Liver (tissue), 3 donors: ENCODE measurements at regions not wholly inside any gene's neighbourhood (a gene's known extent, or its start where the extent isn't known, plus 50 kb on each side); places are given as distances from the start of the nearest gene placed in this dataset.

ENCODE experiments used
- JUND ChIP-seq, 2 donors: IDR thresholded peaks; 2 replicates each; pipeline ENCODE4 v1.6.1; 2016; ENCODE audit warnings: antibody characterized with exemption in 2 of 2
- RAD21 ChIP-seq, 2 donors: IDR thresholded peaks; 2 replicates each; pipeline ENCODE4 v1.6.1; 2016; ENCODE audit warnings: antibody characterized with exemption in 2 of 2, mild to moderate bottlenecking in 2 of 2
- RXRA ChIP-seq, 2 donors: IDR thresholded peaks; 2 replicates each; pipeline ENCODE4 v1.6.1; 2017 to 2018; ENCODE audit warnings: antibody characterized with exemption in 2 of 2, mild to moderate bottlenecking in 1 of 2
- TAF1 ChIP-seq: conservative IDR thresholded peaks from 2 replicates; pipeline ENCODE4 v1.6.1; 2016; ENCODE audit warnings: antibody characterized with exemption, mild to moderate bottlenecking
- TF ChIP-seq, protein P1 (sequence below): fragments of 150-350 bp; IDR thresholded peaks from 2 replicates; pipeline ENCODE4 v1.5.1; 2017; ENCODE audit warnings: improper control_type of control experiment, low read depth, low read length; ENCODE audit not compliant: missing input control
- TF ChIP-seq, protein P2 (sequence below): IDR thresholded peaks from 2 replicates; pipeline ENCODE4 v1.6.1; 2016; ENCODE audit warnings: antibody characterized with exemption
- TF ChIP-seq, protein P3 (sequence below): IDR thresholded peaks from 2 replicates; pipeline ENCODE4 v1.6.1; 2016; ENCODE audit warnings: antibody characterized with exemption, mild to moderate bottlenecking
- donor health status: healthy.
- donor health status: healthy.

DNA sequence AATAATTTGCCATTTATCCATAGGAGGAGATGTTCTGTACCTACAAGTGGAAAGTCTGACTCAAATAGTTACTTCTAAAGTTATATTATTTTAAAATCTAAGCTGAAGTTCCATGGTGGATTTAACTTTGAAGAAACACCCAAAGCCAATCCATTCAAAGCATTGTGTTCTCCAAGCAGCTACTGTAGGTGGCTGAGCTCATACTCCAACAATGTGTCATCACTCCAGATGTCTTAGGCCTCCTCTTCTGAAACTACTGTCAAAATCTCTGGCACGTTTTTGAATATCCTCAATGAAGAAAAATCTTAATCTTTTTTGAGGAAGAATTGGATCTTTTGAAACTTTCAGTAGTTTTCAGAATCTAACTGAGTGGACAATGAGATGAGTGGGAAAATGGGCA is 169.1 kb downstream of the PTEN start:
- TF ChIP-seq RXRA (IDR thresholded peaks at IDR 0.05), result no peak
- TF ChIP-seq, protein P1, sequence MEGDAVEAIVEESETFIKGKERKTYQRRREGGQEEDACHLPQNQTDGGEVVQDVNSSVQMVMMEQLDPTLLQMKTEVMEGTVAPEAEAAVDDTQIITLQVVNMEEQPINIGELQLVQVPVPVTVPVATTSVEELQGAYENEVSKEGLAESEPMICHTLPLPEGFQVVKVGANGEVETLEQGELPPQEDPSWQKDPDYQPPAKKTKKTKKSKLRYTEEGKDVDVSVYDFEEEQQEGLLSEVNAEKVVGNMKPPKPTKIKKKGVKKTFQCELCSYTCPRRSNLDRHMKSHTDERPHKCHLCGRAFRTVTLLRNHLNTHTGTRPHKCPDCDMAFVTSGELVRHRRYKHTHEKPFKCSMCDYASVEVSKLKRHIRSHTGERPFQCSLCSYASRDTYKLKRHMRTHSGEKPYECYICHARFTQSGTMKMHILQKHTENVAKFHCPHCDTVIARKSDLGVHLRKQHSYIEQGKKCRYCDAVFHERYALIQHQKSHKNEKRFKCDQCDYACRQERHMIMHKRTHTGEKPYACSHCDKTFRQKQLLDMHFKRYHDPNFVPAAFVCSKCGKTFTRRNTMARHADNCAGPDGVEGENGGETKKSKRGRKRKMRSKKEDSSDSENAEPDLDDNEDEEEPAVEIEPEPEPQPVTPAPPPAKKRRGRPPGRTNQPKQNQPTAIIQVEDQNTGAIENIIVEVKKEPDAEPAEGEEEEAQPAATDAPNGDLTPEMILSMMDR, result no peak
- TF ChIP-seq, protein P2, sequence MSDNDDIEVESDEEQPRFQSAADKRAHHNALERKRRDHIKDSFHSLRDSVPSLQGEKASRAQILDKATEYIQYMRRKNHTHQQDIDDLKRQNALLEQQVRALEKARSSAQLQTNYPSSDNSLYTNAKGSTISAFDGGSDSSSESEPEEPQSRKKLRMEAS, result no peak
- TF ChIP-seq RAD21 (IDR thresholded peaks at IDR 0.05), result no peak
- no peak for TF ChIP-seq TAF1
- TF ChIP-seq JUND (IDR thresholded peaks at IDR 0.05), result no peak
- TF ChIP-seq, protein P3, sequence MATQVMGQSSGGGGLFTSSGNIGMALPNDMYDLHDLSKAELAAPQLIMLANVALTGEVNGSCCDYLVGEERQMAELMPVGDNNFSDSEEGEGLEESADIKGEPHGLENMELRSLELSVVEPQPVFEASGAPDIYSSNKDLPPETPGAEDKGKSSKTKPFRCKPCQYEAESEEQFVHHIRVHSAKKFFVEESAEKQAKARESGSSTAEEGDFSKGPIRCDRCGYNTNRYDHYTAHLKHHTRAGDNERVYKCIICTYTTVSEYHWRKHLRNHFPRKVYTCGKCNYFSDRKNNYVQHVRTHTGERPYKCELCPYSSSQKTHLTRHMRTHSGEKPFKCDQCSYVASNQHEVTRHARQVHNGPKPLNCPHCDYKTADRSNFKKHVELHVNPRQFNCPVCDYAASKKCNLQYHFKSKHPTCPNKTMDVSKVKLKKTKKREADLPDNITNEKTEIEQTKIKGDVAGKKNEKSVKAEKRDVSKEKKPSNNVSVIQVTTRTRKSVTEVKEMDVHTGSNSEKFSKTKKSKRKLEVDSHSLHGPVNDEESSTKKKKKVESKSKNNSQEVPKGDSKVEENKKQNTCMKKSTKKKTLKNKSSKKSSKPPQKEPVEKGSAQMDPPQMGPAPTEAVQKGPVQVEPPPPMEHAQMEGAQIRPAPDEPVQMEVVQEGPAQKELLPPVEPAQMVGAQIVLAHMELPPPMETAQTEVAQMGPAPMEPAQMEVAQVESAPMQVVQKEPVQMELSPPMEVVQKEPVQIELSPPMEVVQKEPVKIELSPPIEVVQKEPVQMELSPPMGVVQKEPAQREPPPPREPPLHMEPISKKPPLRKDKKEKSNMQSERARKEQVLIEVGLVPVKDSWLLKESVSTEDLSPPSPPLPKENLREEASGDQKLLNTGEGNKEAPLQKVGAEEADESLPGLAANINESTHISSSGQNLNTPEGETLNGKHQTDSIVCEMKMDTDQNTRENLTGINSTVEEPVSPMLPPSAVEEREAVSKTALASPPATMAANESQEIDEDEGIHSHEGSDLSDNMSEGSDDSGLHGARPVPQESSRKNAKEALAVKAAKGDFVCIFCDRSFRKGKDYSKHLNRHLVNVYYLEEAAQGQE, result no peak
